ENCODE measurements at regions not wholly inside any gene's neighbourhood (a gene's known extent, or its start where the extent isn't known, plus 50 kb on each side); places are given as distances from the start of the nearest gene placed in this dataset.

GRCh38 chr1:221903594-221903993 lies 161.7 kb upstream of the DUSP10 start:
- Mint-ChIP-seq H3K4me1 (ENCODE audit: low read depth) (no peaks in the 10 kb centered on the region), H3K36me3 (ENCODE audit: low read depth) (no peaks in the 10 kb centered on the region), H3K27ac (ENCODE audit: unreplicated experiment) (no peak overlapping the region), H3K9me3 (ENCODE audit: low read depth) (no peaks in the 10 kb centered on the region), H3K27me3 (ENCODE audit: low read depth) (peaks cover 12% of the 10 kb centered on the region), H3K4me3 (ENCODE audit: unreplicated experiment) (no peak overlapping the region)
- no peak for DNase-seq (ENCODE audit: low spot score)
- TF ChIP-seq CTCF (IDR thresholded peaks at IDR 0.05), result no peak

DNA sequence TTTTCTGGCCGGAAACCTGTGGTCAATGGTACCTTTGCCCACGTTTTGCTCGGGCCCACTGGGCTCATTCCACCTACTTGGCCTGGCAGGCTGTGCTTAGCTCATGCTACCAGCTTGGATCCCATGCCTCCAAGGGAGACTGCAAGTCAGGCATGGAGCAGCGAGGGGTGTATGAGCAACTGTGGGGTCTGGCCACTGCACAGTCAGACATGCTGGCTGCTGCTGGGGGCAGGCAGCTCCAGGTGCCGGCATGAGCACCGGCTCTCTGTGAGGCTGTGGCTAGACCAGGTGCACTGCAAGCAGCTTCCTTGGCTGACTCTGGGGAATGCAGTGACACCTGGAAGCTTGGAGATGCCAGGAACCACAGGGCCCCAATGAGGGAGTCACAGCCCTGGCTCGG lies 161.1 kb upstream of the DUSP10 start:
- no peak for TF ChIP-seq CTCF (IDR thresholded peaks at IDR 0.05)
- Mint-ChIP-seq H3K4me3 (ENCODE audit: unreplicated experiment) (no peak overlapping the region), H3K27me3 (ENCODE audit: low read depth) (peaks cover 8% of the 10 kb centered on the region), H3K9me3 (ENCODE audit: low read depth) (no peaks in the 10 kb centered on the region), H3K36me3 (ENCODE audit: low read depth) (no peaks in the 10 kb centered on the region), H3K27ac (ENCODE audit: unreplicated experiment) (no peak overlapping the region), H3K4me1 (ENCODE audit: low read depth) (no peaks in the 10 kb centered on the region)
- DNase-seq (ENCODE audit: low spot score), result no peak

DNA sequence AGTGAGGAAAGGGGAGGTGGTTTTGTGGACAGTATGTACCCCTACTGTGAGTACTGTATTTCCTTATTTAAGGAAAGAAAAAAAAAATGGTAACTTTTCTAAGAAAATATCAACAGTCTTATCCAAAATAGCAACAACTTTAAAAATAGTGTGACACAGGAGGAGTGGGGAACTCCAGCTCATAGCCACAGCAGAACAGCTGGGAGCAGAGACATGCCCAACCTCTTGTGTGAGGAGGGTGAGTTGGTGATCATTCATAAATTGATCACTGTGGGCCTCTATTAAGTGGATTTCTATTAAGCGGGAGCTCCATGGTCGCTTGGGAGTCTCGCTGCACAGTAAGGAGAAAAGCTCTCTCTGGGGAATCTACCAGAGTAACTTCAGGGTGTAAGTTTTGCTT lies 158.8 kb upstream of the DUSP10 start:
- no peaks in the 10 kb centered on the region for H3K36me3 Mint-ChIP-seq (ENCODE audit: low read depth)
- no peak overlapping the region for H3K27ac Mint-ChIP-seq (ENCODE audit: unreplicated experiment)
- no peak for DNase-seq (ENCODE audit: low spot score)
- no peaks in the 10 kb centered on the region for H3K9me3 Mint-ChIP-seq (ENCODE audit: low read depth)
- H3K4me1 Mint-ChIP-seq (ENCODE audit: low read depth), result peaks cover 11% of the 10 kb centered on the region
- no peak for TF ChIP-seq CTCF (IDR thresholded peaks at IDR 0.05)
- peaks cover 8% of the 10 kb centered on the region for H3K27me3 Mint-ChIP-seq (ENCODE audit: low read depth)
- no peak overlapping the region for H3K4me3 Mint-ChIP-seq (ENCODE audit: unreplicated experiment)

DNA sequence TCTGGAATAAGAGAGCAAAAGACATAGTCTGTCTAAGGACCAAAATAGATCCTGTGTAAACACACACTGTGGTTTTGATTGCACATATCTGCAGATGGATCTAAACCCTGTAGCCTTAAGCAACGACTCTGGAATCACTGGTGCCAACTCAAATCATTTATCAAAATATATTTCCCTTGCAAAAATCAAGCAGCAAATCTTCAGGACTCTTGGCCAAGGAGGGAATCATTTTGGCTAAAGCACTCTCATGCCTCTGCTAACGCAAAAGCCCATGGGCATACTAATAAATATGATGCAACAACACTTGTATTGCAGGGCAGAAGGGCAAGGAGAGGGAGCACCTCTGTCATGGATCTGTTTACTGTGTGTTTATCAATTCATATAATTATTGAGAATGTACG lies 155.4 kb upstream of the DUSP10 start:
- Mint-ChIP-seq H3K4me3 (ENCODE audit: unreplicated experiment) (no peak overlapping the region), H3K36me3 (ENCODE audit: low read depth) (peaks cover 2% of the 10 kb centered on the region)
- DNase-seq (ENCODE audit: low spot score), result no peak

DNA sequence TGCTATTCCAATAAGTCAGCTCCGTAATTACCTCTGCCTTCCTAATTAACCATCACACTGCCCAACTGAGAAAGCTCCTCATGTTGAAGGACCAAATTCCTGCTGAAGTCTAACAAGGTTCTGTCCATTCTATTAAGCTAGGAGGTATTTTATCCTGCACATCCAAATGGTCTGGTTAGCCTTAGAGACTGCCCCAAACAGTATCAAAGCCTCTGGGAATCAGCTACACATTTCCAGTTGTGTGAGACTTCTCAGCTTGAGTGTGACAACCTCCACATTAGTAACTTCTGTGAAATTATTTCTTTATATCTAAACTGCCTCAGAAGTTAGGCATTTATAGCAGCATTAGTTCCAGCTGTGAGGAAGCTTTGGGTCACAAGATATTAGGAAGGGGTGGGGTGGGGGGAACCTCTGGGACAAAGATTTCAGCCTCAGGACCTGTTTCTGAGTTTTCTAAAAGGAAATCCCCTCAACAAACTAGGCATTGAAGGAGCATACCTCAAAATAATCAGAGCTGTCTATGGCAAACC lies 150.5 kb upstream of the DUSP10 start:
- Mint-ChIP-seq H3K9me3 (ENCODE audit: low read depth) (peaks cover 8% of the 10 kb centered on the region), H3K4me3 (ENCODE audit: unreplicated experiment) (no peak overlapping the region), H3K27me3 (ENCODE audit: low read depth) (no peaks in the 10 kb centered on the region), H3K27ac (ENCODE audit: unreplicated experiment) (no peak overlapping the region), H3K36me3 (ENCODE audit: low read depth) (peaks cover 2% of the 10 kb centered on the region), H3K4me1 (ENCODE audit: low read depth) (peaks cover 30% of the 10 kb centered on the region)
- no peak for DNase-seq (ENCODE audit: low spot score)
- no peak for TF ChIP-seq CTCF (IDR thresholded peaks at IDR 0.05)

More for the DNA sequence above, 155.4 kb upstream of the DUSP10 start:
- H3K27ac Mint-ChIP-seq (ENCODE audit: unreplicated experiment), result no peak overlapping the region
- H3K9me3 Mint-ChIP-seq (ENCODE audit: low read depth), result peaks cover 8% of the 10 kb centered on the region
- H3K4me1 Mint-ChIP-seq (ENCODE audit: low read depth), result peaks cover 11% of the 10 kb centered on the region
- no peak for TF ChIP-seq CTCF (IDR thresholded peaks at IDR 0.05)
- H3K27me3 Mint-ChIP-seq (ENCODE audit: low read depth), result no peaks in the 10 kb centered on the region

Data from chondrocyte (in vitro differentiated cells).